ENCODE measurements at regions not wholly inside any gene's neighbourhood (a gene's known extent, or its start where the extent isn't known, plus 50 kb on each side); places are given as distances from the start of the nearest gene placed in this dataset.

- ATAC-seq: no peak
- H3K27ac Mint-ChIP-seq: no peak overlapping the region
- no peaks in the 10 kb centered on the region for H3K4me1 Mint-ChIP-seq
- intact Hi-C loops (cut with micrococcal nuclease): no loop called here
- DNase-seq: no peak
- ChIA-PET POLR2A (no interaction called here), CTCF (no interaction called here)
- H3K27me3 Mint-ChIP-seq: peaks cover 0 to 15% (median 0%) of the 10 kb centered on the region in 5 donors
- no peaks in the 10 kb centered on the region for H3K4me1 ChIP-seq (ENCODE audit: control insufficient read depth in 2 of 2, insufficient read depth in 2 of 2, low read length in 2 of 2)
- H3K9me3 ChIP-seq (ENCODE audit: control insufficient read depth in 2 of 3, low read length in 3 of 3): no peaks in the 10 kb centered on the region
- no peak overlapping the region for H3K27ac ChIP-seq (ENCODE audit: low read depth, low read length)
- no peaks in the 10 kb centered on the region for H3K36me3 Mint-ChIP-seq
- peaks cover 0 to 4% of the 10 kb centered on the region in 2 donors for H3K27me3 ChIP-seq (ENCODE audit: control insufficient read depth in 2 of 2, insufficient read depth in 2 of 2, low read length in 2 of 2)
- H3K9me3 Mint-ChIP-seq: no peaks in the 10 kb centered on the region
- H3K4me3 Mint-ChIP-seq: no peak overlapping the region
- no peak overlapping the region for H3K4me3 ChIP-seq (ENCODE audit: low read length)
- H3K36me3 ChIP-seq (ENCODE audit: control insufficient read depth in 2 of 3, insufficient read depth in 3 of 3, low read length in 3 of 3): no peaks in the 10 kb centered on the region
Measured at GRCh38 chr13:59346999-59347723, 816.6 kb downstream of the DIAPH3 start.

- H3K4me3 Mint-ChIP-seq: no peak overlapping the region
- Histone ChIP-seq H3K27me3 (ENCODE audit: control insufficient read depth in 2 of 2, insufficient read depth in 2 of 2, low read length in 2 of 2) (peaks cover 0 to 4% of the 10 kb centered on the region in 2 donors), H3K9me3 (ENCODE audit: control insufficient read depth in 2 of 3, low read length in 3 of 3) (no peaks in the 10 kb centered on the region), H3K4me3 (ENCODE audit: low read length) (no peak overlapping the region), H3K36me3 (ENCODE audit: control insufficient read depth in 2 of 3, insufficient read depth in 3 of 3, low read length in 3 of 3) (no peaks in the 10 kb centered on the region), H3K4me1 (ENCODE audit: control insufficient read depth in 2 of 2, insufficient read depth in 2 of 2, low read length in 2 of 2) (no peaks in the 10 kb centered on the region), H3K27ac (ENCODE audit: low read depth, low read length) (no peak overlapping the region)
- peaks cover 0 to 15% (median 0%) of the 10 kb centered on the region in 5 donors for H3K27me3 Mint-ChIP-seq
- no peaks in the 10 kb centered on the region for H3K4me1 Mint-ChIP-seq
- intact Hi-C loops (cut with micrococcal nuclease): no loop called here
- DNase-seq (no peak), ATAC-seq (no peak)
- H3K36me3 Mint-ChIP-seq: no peaks in the 10 kb centered on the region
- CTCF ChIA-PET: no interaction called here
- H3K9me3 Mint-ChIP-seq: no peaks in the 10 kb centered on the region
- POLR2A ChIA-PET: no interaction called here
- no peak overlapping the region for H3K27ac Mint-ChIP-seq
Measured at GRCh38 chr13:59348617-59349016, 815.1 kb downstream of the DIAPH3 start.

- intact Hi-C loops (cut with micrococcal nuclease): no loop called here
Measured at GRCh38 chr13:59352600-59352999, 811.1 kb downstream of the DIAPH3 start.

GRCh38 chr13:59354665-59355369 is 808.9 kb downstream of the DIAPH3 start:
- Mint-ChIP-seq H3K4me3 (no peak overlapping the region), H3K27ac (no peak overlapping the region), H3K9me3 (peaks cover 0 to 2% (median 0%) of the 10 kb centered on the region in 11 donors), H3K4me1 (peaks cover 0 to 11% (median 1%) of the 10 kb centered on the region in 7 donors), H3K36me3 (no peaks in the 10 kb centered on the region), H3K27me3 (peaks cover 0 to 4% (median 0%) of the 10 kb centered on the region in 5 donors)
- H3K9me3 ChIP-seq (ENCODE audit: control insufficient read depth in 2 of 3, low read length in 3 of 3): no peaks in the 10 kb centered on the region
- no peak overlapping the region for H3K27ac ChIP-seq (ENCODE audit: low read depth, low read length)
- H3K27me3 ChIP-seq (ENCODE audit: control insufficient read depth in 2 of 2, insufficient read depth in 2 of 2, low read length in 2 of 2): peaks cover 0 to 4% of the 10 kb centered on the region in 2 donors
- no peaks in the 10 kb centered on the region for H3K36me3 ChIP-seq (ENCODE audit: control insufficient read depth in 2 of 3, insufficient read depth in 3 of 3, low read length in 3 of 3)
- DNase-seq: no peak
- ATAC-seq: no peak
- H3K4me3 ChIP-seq (ENCODE audit: low read length): no peak overlapping the region
- intact Hi-C loops (cut with micrococcal nuclease): no loop called here
- POLR2A ChIA-PET: no interaction called here
- CTCF ChIA-PET: no interaction called here
- H3K4me1 ChIP-seq (ENCODE audit: control insufficient read depth in 2 of 2, insufficient read depth in 2 of 2, low read length in 2 of 2): peaks cover 0 to 3% of the 10 kb centered on the region in 2 donors

More at GRCh38 chr13:59352600-59352999, 811.1 kb downstream of the DIAPH3 start:
- peaks cover 0 to 4% of the 10 kb centered on the region in 2 donors for H3K27me3 ChIP-seq (ENCODE audit: control insufficient read depth in 2 of 2, insufficient read depth in 2 of 2, low read length in 2 of 2)
- no peaks in the 10 kb centered on the region for H3K36me3 ChIP-seq (ENCODE audit: control insufficient read depth in 2 of 3, insufficient read depth in 3 of 3, low read length in 3 of 3)
- ChIA-PET CTCF (no interaction called here), POLR2A (no interaction called here)
- no peak overlapping the region for H3K4me3 Mint-ChIP-seq
- no peak overlapping the region for H3K4me3 ChIP-seq (ENCODE audit: low read length)
- peaks cover 0 to 8% (median 0%) of the 10 kb centered on the region in 5 donors for H3K27me3 Mint-ChIP-seq
- peaks cover 0 to 2% (median 0%) of the 10 kb centered on the region in 11 donors for H3K9me3 Mint-ChIP-seq
- no peak overlapping the region for H3K27ac ChIP-seq (ENCODE audit: low read depth, low read length)
- H3K4me1 ChIP-seq (ENCODE audit: control insufficient read depth in 2 of 2, insufficient read depth in 2 of 2, low read length in 2 of 2): no peaks in the 10 kb centered on the region
- ATAC-seq (no peak), DNase-seq (no peak)
- no peaks in the 10 kb centered on the region for H3K9me3 ChIP-seq (ENCODE audit: control insufficient read depth in 2 of 3, low read length in 3 of 3)
- H3K27ac Mint-ChIP-seq: no peak overlapping the region
- peaks cover 0 to 5% (median 0%) of the 10 kb centered on the region in 7 donors for H3K4me1 Mint-ChIP-seq
- no peaks in the 10 kb centered on the region for H3K36me3 Mint-ChIP-seq

GRCh38 chr13:59356607-59357006 is 807.1 kb downstream of the DIAPH3 start:
- POLR2A ChIA-PET: no interaction called here
- DNase-seq (no peak), ATAC-seq (no peak)
- H3K27ac Mint-ChIP-seq: no peak overlapping the region
- CTCF ChIA-PET: no interaction called here
- H3K4me1 Mint-ChIP-seq: peaks cover 0 to 20% (median 5%) of the 10 kb centered on the region in 7 donors
- Histone ChIP-seq H3K27me3 (ENCODE audit: control insufficient read depth in 2 of 2, insufficient read depth in 2 of 2, low read length in 2 of 2) (peaks cover 0 to under 1% of the 10 kb centered on the region in 2 donors), H3K27ac (ENCODE audit: low read depth, low read length) (no peak overlapping the region), H3K4me3 (ENCODE audit: low read length) (no peak overlapping the region), H3K4me1 (ENCODE audit: control insufficient read depth in 2 of 2, insufficient read depth in 2 of 2, low read length in 2 of 2) (peaks cover 0 to 6% of the 10 kb centered on the region in 2 donors), H3K36me3 (ENCODE audit: control insufficient read depth in 2 of 3, insufficient read depth in 3 of 3, low read length in 3 of 3) (no peaks in the 10 kb centered on the region), H3K9me3 (ENCODE audit: control insufficient read depth in 2 of 3, low read length in 3 of 3) (no peaks in the 10 kb centered on the region)
- intact Hi-C loops (cut with micrococcal nuclease): no loop called here
- no peak overlapping the region for H3K4me3 Mint-ChIP-seq
- peaks cover 0 to 2% (median 0%) of the 10 kb centered on the region in 11 donors for H3K9me3 Mint-ChIP-seq
- no peaks in the 10 kb centered on the region for H3K27me3 Mint-ChIP-seq
- H3K36me3 Mint-ChIP-seq: no peaks in the 10 kb centered on the region

- no peak overlapping the region for H3K27ac Mint-ChIP-seq
- no peaks in the 10 kb centered on the region for H3K27me3 Mint-ChIP-seq
- H3K36me3 Mint-ChIP-seq: no peaks in the 10 kb centered on the region
Measured at GRCh38 chr13:59358014-59358413, 805.7 kb downstream of the DIAPH3 start.

More at GRCh38 chr13:59358014-59358413, 805.7 kb downstream of the DIAPH3 start:
- no peak for ATAC-seq
- H3K27me3 ChIP-seq (ENCODE audit: control insufficient read depth in 2 of 2, insufficient read depth in 2 of 2, low read length in 2 of 2): no peaks in the 10 kb centered on the region
- H3K27ac ChIP-seq (ENCODE audit: low read depth, low read length): no peak overlapping the region
- H3K9me3 ChIP-seq (ENCODE audit: control insufficient read depth in 2 of 3, low read length in 3 of 3): no peaks in the 10 kb centered on the region
- H3K36me3 ChIP-seq (ENCODE audit: control insufficient read depth in 2 of 3, insufficient read depth in 3 of 3, low read length in 3 of 3): no peaks in the 10 kb centered on the region
- Mint-ChIP-seq H3K4me1 (peaks cover 0 to 20% (median 5%) of the 10 kb centered on the region in 7 donors), H3K9me3 (peaks cover 0 to 2% (median 0%) of the 10 kb centered on the region in 11 donors), H3K4me3 (no peak overlapping the region)
- intact Hi-C loops (cut with micrococcal nuclease): no loop called here
- H3K4me3 ChIP-seq (ENCODE audit: low read length): no peak overlapping the region
- ChIA-PET CTCF (no interaction called here), POLR2A (no interaction called here)
- no peak for DNase-seq
- peaks cover 0 to 6% of the 10 kb centered on the region in 2 donors for H3K4me1 ChIP-seq (ENCODE audit: control insufficient read depth in 2 of 2, insufficient read depth in 2 of 2, low read length in 2 of 2)
